Suprapubic skin (tissue), 4 donors: ENCODE measurements at regions not wholly inside any gene's neighbourhood (a gene's known extent, or its start where the extent isn't known, plus 50 kb on each side); places are given as distances from the start of the nearest gene placed in this dataset.

Source experiments
- DNase-seq, 2 donors: peaks; one replicate each; pipeline ENCODE4 v3.0.0-alpha.2; 2019; ENCODE audit warnings: low spot score in 2 of 2
- H3K27ac ChIP-seq: fragments of 200-600 bp; sonication (generic); one replicate; pipeline ENCODE4 v1.5.1; 2019
- H3K27me3 ChIP-seq: fragments of 200-600 bp; sonication (generic); one replicate; pipeline ENCODE4 v1.5.1; 2019
- H3K36me3 ChIP-seq: fragments of 200-600 bp; sonication (generic); one replicate; pipeline ENCODE4 v1.5.1; 2019
- H3K4me1 ChIP-seq: fragments of 200-600 bp; sonication (generic); one replicate; pipeline ENCODE4 v1.5.1; 2019
- H3K4me3 ChIP-seq: fragments of 200-600 bp; sonication (generic); one replicate; pipeline ENCODE4 v1.5.1; 2019; ENCODE audit warnings: mild to moderate bottlenecking
- H3K9me3 ChIP-seq: fragments of 200-600 bp; sonication (generic); one replicate; pipeline ENCODE4 v1.5.1; 2019
- CTCF ChIP-seq, 2 donors: fragments of 200-600 bp in 1 of 2; fragments of 450-650 bp in 1 of 2; sonication (generic) in 1 of 2; IDR thresholded peaks; one replicate each; pipeline ENCODE4 v1.5.1; 2016 to 2019; ENCODE audit warnings: antibody characterized with exemption in 2 of 2, mild to moderate bottlenecking in 1 of 2, moderate library complexity in 1 of 2
- EP300 ChIP-seq: sonication (generic); formaldehyde crosslinking; IDR thresholded peaks from one replicate; pipeline ENCODE4 v1.6.1; 2017; ENCODE audit warnings: antibody characterized with exemption
- POLR2A ChIP-seq, 2 donors: fragments of 450-650 bp; IDR thresholded peaks; one replicate each; pipeline ENCODE4 v1.6.1; 2017; ENCODE audit warnings: antibody characterized with exemption in 2 of 2, mild to moderate bottlenecking in 2 of 2, moderate library complexity in 2 of 2
- POLR2AphosphoS5 ChIP-seq, 3 donors: sonication (generic); formaldehyde crosslinking; IDR thresholded peaks; one replicate each; pipeline ENCODE4 v1.6.1; 2017; ENCODE audit warnings: antibody characterized with exemption in 3 of 3
- WGBS: methylation state at CpG from one replicate; pipeline ENCODE4 v1.1.5; 2018; 5-methylcytosine and 5-hydroxymethylcytosine counted together

- Histone ChIP-seq H3K27me3 (no peaks in the 10 kb centered on the region), H3K9me3 (no peaks in the 10 kb centered on the region), H3K4me3 (no peak overlapping the region), H3K4me1 (peaks cover 29% of the 10 kb centered on the region), H3K27ac (peak overlapping the region; percentile 34), H3K36me3 (no peaks in the 10 kb centered on the region)
- TF ChIP-seq CTCF (IDR thresholded peaks at IDR 0.05) (no peak), EP300 (no peak), POLR2A (IDR thresholded peaks at IDR 0.05) (no peak), POLR2AphosphoS5 (IDR thresholded peaks at IDR 0.05) (no peak)
- WGBS = 54% methylated on average over 1 of the region's 1 CpG
- DNase-seq = peak in 1 of 2 donors; percentile 42
Measured at GRCh38 chr2:42881732-42882131, 89.3 kb upstream of the HAAO start.

GRCh38 chr2:42880738-42881690, 88.6 kb upstream of the HAAO start:
- peak in 1 of 2 donors; percentile 33 for DNase-seq
- H3K27ac ChIP-seq = peak overlapping the region; percentile 34

GRCh38 chr2:42879913-42880737, 87.7 kb upstream of the HAAO start:
- Histone ChIP-seq H3K4me1 (peaks cover 45% of the 10 kb centered on the region), H3K27ac (peak overlapping the region; percentile 34), H3K4me3 (no peak overlapping the region), H3K27me3 (no peaks in the 10 kb centered on the region), H3K9me3 (no peaks in the 10 kb centered on the region), H3K36me3 (no peaks in the 10 kb centered on the region)
- peak in 1 of 2 donors; percentile 58 for DNase-seq
- TF ChIP-seq POLR2AphosphoS5 (IDR thresholded peaks at IDR 0.05) (no peak), POLR2A (IDR thresholded peaks at IDR 0.05) (no peak), EP300 (no peak), CTCF (IDR thresholded peaks at IDR 0.05) (no peak)
- WGBS = 40% methylated on average over 17 of the region's 18 CpGs

More at GRCh38 chr2:42880738-42881690, 88.6 kb upstream of the HAAO start:
- H3K4me1 ChIP-seq = peaks cover 36% of the 10 kb centered on the region
- H3K36me3 ChIP-seq = no peaks in the 10 kb centered on the region
- 47% methylated on average over 9 of the region's 9 CpGs for WGBS
- TF ChIP-seq CTCF (IDR thresholded peaks at IDR 0.05) = no peak
- no peak for TF ChIP-seq POLR2A (IDR thresholded peaks at IDR 0.05)
- TF ChIP-seq EP300 = no peak
- TF ChIP-seq POLR2AphosphoS5 (IDR thresholded peaks at IDR 0.05) = no peak
- H3K27me3 ChIP-seq = no peaks in the 10 kb centered on the region
- no peak overlapping the region for H3K4me3 ChIP-seq
- H3K9me3 ChIP-seq = no peaks in the 10 kb centered on the region

- H3K27me3 ChIP-seq = no peaks in the 10 kb centered on the region
- peaks cover 54% of the 10 kb centered on the region for H3K4me1 ChIP-seq
- WGBS = 87% methylated on average over 6 of the region's 6 CpGs
- TF ChIP-seq CTCF (IDR thresholded peaks at IDR 0.05) (no peak), EP300 (no peak), POLR2A (IDR thresholded peaks at IDR 0.05) (no peak), POLR2AphosphoS5 (IDR thresholded peaks at IDR 0.05) (no peak)
- no peaks in the 10 kb centered on the region for H3K9me3 ChIP-seq
- H3K4me3 ChIP-seq = no peak overlapping the region
- H3K36me3 ChIP-seq = no peaks in the 10 kb centered on the region
- peak in 1 of 2 donors; percentile 56 for DNase-seq
- H3K27ac ChIP-seq = peak overlapping the region; percentile 2
Measured at GRCh38 chr2:42879121-42879705, 86.8 kb upstream of the HAAO start.
